Dedifferentiated amniotic fluid mesenchymal stem cell (primary cell): ENCODE measurements at regions not wholly inside any gene's neighbourhood (a gene's known extent, or its start where the extent isn't known, plus 50 kb on each side); places are given as distances from the start of the nearest gene placed in this dataset.

ENCODE experiments used
- DNase-seq: peaks from one replicate; pipeline ENCODE4 v3.0.0-alpha.2; 2016; ENCODE audit errors: extremely low spot score

- DNase-seq, result no peak
Observed at GRCh38 chr6:145373826-145374225, 361.5 kb downstream of the EPM2A start.

- no peak for DNase-seq
Observed at GRCh38 chr6:145374570-145374969, 360.8 kb downstream of the EPM2A start.

GRCh38 chr6:145375502-145375901, 359.8 kb downstream of the EPM2A start:
- DNase-seq, result no peak

GRCh38 chr6:145380186-145380585, 355.1 kb downstream of the EPM2A start:
- no peak for DNase-seq

- DNase-seq, result no peak
Observed at GRCh38 chr6:145381941-145382340, 353.4 kb downstream of the EPM2A start.

GRCh38 chr6:145383428-145383827, 351.9 kb downstream of the EPM2A start:
- no peak for DNase-seq

- DNase-seq, result no peak
Observed at GRCh38 chr6:145384503-145384902, 350.8 kb downstream of the EPM2A start.

GRCh38 chr6:145396499-145396898, 338.8 kb downstream of the EPM2A start:
- DNase-seq, result no peak

- no peak for DNase-seq
Observed at GRCh38 chr6:145400508-145400907, 334.8 kb downstream of the EPM2A start.

GRCh38 chr6:145405006-145405551, 330.2 kb downstream of the EPM2A start:
- DNase-seq, result no peak

GRCh38 chr6:145406783-145407182, 328.5 kb downstream of the EPM2A start:
- DNase-seq, result no peak

GRCh38 chr6:145415616-145416015, 319.7 kb downstream of the EPM2A start:
- no peak for DNase-seq

- no peak for DNase-seq
Observed at GRCh38 chr6:145420599-145420998, 314.7 kb downstream of the EPM2A start.

GRCh38 chr6:145423936-145424335, 311.4 kb downstream of the EPM2A start:
- DNase-seq, result no peak

GRCh38 chr6:145427232-145427631, 308.1 kb downstream of the EPM2A start:
- no peak for DNase-seq

GRCh38 chr6:145428706-145429105, 306.6 kb downstream of the EPM2A start:
- DNase-seq, result no peak

GRCh38 chr6:145442110-145442509, 293.2 kb downstream of the EPM2A start:
- no peak for DNase-seq

GRCh38 chr6:145445674-145446073, 289.6 kb downstream of the EPM2A start:
- no peak for DNase-seq

GRCh38 chr6:145451029-145451428, 284.3 kb downstream of the EPM2A start:
- no peak for DNase-seq

- DNase-seq, result no peak
Observed at GRCh38 chr6:145453376-145453775, 281.9 kb downstream of the EPM2A start.

- DNase-seq, result no peak
Observed at GRCh38 chr6:145454006-145454405, 281.3 kb downstream of the EPM2A start.

GRCh38 chr6:145457556-145457955, 277.8 kb downstream of the EPM2A start:
- DNase-seq, result no peak

GRCh38 chr6:145468534-145468933, 266.8 kb downstream of the EPM2A start:
- no peak for DNase-seq

GRCh38 chr6:145469021-145469420, 266.3 kb downstream of the EPM2A start:
- no peak for DNase-seq
